Type B pancreatic cell (in vitro differentiated cells): ENCODE measurements at regions not wholly inside any gene's neighbourhood (a gene's known extent, or its start where the extent isn't known, plus 50 kb on each side); places are given as distances from the start of the nearest gene placed in this dataset.
"Not testable (repeated sequence)": the region's sequence is repeated elsewhere in the genome, so short reads cannot be mapped to it uniquely, and the experiment has no call there.

Experiments
- DNase-seq: peaks from one replicate; pipeline ENCODE4 v3.0.0; 2021; ENCODE audit warnings: mixed read lengths; ENCODE audit not compliant: unreplicated experiment; ENCODE audit errors: extremely low spot score
- H3K27ac Mint-ChIP-seq: 2 replicates; pipeline ENCODE4 v1.8.0; 2021; ENCODE audit warnings: mild to moderate bottlenecking, mixed read lengths
- H3K27me3 Mint-ChIP-seq: 2 replicates; pipeline ENCODE4 v1.8.0; 2021; ENCODE audit warnings: mixed read lengths
- H3K36me3 Mint-ChIP-seq: 2 replicates; pipeline ENCODE4 v1.8.0; 2021; ENCODE audit warnings: mixed read lengths
- H3K4me1 Mint-ChIP-seq: one replicate; pipeline ENCODE4 v1.8.0; 2021; ENCODE audit warnings: mixed read lengths; ENCODE audit not compliant: unreplicated experiment
- H3K4me3 Mint-ChIP-seq: 2 replicates; pipeline ENCODE4 v1.8.0; 2021; ENCODE audit warnings: mild to moderate bottlenecking, mixed read lengths
- H3K9me3 Mint-ChIP-seq: 2 replicates; pipeline ENCODE4 v1.8.0; 2021; ENCODE audit warnings: mixed read lengths
- TF ChIP-seq, protein P1 (sequence below): fragments of 200-600 bp; sonication (generic); conservative IDR thresholded peaks from 2 replicates; pipeline ENCODE4 v1.5.0; 2021; ENCODE audit warnings: antibody characterized with exemption, mild to moderate bottlenecking

DNA sequence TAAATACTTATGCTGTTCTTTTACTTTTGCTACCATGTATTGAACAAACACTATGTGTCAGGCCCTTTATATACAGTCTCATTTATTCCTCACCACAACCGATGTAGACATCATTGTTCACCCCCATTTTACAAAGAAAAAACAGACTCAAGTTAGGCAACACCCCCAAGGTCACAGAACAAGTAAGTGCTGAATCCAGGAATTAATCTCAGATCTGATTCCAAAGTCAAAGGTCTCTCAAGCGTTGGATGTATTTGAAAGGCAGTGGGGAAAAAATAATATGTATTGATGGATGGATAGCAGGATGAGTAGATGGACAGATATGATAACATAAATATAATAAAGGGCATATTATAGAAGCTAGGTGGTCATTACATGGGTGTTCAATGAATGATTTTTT lies 85.1 kb upstream of the VLDLR start:
- DNase-seq, result no peak
- Mint-ChIP-seq H3K4me1 (peaks cover 11% of the 10 kb centered on the region), H3K9me3 (no peaks in the 10 kb centered on the region), H3K27ac (no peak overlapping the region), H3K36me3 (peaks cover 6% of the 10 kb centered on the region), H3K4me3 (no peak overlapping the region), H3K27me3 (no peaks in the 10 kb centered on the region)
- TF ChIP-seq, protein P1, sequence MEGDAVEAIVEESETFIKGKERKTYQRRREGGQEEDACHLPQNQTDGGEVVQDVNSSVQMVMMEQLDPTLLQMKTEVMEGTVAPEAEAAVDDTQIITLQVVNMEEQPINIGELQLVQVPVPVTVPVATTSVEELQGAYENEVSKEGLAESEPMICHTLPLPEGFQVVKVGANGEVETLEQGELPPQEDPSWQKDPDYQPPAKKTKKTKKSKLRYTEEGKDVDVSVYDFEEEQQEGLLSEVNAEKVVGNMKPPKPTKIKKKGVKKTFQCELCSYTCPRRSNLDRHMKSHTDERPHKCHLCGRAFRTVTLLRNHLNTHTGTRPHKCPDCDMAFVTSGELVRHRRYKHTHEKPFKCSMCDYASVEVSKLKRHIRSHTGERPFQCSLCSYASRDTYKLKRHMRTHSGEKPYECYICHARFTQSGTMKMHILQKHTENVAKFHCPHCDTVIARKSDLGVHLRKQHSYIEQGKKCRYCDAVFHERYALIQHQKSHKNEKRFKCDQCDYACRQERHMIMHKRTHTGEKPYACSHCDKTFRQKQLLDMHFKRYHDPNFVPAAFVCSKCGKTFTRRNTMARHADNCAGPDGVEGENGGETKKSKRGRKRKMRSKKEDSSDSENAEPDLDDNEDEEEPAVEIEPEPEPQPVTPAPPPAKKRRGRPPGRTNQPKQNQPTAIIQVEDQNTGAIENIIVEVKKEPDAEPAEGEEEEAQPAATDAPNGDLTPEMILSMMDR, result no peak

DNA sequence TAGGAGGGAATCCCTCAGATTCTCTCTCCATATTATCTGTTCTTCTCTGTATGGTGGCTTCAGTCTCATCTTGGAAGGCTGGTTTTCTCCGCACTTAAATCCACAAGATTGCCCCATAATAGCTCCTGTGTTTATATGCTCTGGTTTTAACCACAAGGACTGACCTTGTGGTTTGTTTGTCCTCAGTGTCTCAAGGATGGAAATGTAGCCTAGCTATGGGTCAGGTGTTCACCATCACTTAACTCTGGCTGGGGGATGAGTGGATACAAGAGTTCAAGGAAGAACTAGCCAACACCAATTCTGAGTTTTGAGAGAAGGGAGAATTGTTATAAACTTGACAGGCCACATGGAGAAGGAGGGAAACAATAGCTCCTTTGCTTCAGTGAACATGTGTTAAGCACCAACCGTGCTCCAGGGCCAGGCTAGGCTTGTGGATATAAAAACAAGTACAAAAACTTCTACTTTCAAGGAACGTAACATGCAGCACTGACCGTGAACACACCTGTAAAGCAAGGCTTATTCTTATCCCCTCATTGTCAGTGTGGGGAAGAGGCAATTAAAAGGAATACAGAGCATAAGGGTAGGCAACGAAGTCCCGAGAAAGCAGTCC lies 75.6 kb upstream of the VLDLR start:
- H3K9me3 Mint-ChIP-seq, result peaks cover 5% of the 10 kb centered on the region
- H3K36me3 Mint-ChIP-seq, result peaks cover 5% of the 10 kb centered on the region
- no peak overlapping the region for H3K4me3 Mint-ChIP-seq
- no peaks in the 10 kb centered on the region for H3K27me3 Mint-ChIP-seq
- no peak for DNase-seq
- H3K27ac Mint-ChIP-seq, result no peak overlapping the region
- peaks cover 6% of the 10 kb centered on the region for H3K4me1 Mint-ChIP-seq
- TF ChIP-seq, protein P1, result no peak

DNA sequence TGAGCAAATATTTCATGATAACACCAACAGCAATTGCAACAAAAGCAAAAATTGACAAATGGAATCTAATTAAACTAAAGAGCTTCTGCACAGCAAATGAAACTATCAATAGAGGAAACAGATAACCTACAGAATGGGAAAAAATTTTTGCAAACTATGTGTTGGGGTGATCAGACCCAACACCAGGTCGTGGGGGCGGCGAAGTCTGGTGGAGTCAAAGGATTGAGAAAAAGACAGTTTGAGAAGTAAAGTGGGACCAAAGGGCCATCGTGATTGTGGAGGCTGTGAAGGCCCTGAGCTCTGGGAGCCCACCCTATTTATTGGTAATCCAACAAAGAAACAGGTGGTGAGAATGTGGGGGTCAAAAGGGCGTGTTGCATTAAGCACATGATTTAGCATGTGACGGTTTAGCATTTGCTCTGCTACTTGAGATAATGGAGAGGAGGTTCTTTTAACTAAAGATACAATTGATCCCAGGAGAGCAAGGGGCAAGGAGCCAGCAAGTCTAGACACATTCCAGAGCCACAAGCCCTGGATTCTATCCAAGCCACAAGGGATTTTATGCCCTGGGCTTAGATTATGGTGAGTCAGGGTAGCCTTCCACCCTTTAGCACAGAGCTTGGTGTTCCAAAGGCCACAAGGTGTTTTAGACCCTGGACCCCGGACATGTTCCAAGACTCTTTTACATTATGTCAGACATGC lies 65.5 kb upstream of the VLDLR start:
- not testable (repeated sequence) for H3K36me3 Mint-ChIP-seq, H3K4me3 Mint-ChIP-seq, H3K4me1 Mint-ChIP-seq, H3K9me3 Mint-ChIP-seq, DNase-seq, H3K27ac Mint-ChIP-seq, H3K27me3 Mint-ChIP-seq

DNA sequence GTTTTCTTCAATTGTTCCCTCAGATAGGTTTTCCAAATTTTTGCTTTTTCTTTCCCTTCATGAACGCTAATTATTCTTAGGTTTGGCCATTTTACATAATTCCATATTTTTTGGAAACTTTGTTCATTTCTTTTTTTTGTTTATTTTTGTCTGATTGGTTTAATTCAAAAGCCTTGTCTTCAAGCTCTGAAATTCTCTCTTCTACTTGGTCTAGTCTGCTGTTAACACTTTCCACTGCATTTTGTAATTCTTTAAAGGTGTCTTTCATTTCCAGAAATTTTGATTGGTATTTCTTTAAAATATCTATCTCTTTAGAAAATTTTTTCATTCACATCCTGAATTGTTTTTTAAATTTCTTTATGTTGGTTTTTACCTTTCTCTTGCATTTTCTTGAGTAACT lies 63.9 kb upstream of the VLDLR start:
- no peak overlapping the region for H3K4me3 Mint-ChIP-seq
- H3K4me1 Mint-ChIP-seq, result no peaks in the 10 kb centered on the region
- no peak overlapping the region for H3K27ac Mint-ChIP-seq
- no peak for DNase-seq
- H3K9me3 Mint-ChIP-seq, result peaks cover 4% of the 10 kb centered on the region
- peaks cover 9% of the 10 kb centered on the region for H3K36me3 Mint-ChIP-seq
- no peaks in the 10 kb centered on the region for H3K27me3 Mint-ChIP-seq
- TF ChIP-seq, protein P1, result no peak

DNA sequence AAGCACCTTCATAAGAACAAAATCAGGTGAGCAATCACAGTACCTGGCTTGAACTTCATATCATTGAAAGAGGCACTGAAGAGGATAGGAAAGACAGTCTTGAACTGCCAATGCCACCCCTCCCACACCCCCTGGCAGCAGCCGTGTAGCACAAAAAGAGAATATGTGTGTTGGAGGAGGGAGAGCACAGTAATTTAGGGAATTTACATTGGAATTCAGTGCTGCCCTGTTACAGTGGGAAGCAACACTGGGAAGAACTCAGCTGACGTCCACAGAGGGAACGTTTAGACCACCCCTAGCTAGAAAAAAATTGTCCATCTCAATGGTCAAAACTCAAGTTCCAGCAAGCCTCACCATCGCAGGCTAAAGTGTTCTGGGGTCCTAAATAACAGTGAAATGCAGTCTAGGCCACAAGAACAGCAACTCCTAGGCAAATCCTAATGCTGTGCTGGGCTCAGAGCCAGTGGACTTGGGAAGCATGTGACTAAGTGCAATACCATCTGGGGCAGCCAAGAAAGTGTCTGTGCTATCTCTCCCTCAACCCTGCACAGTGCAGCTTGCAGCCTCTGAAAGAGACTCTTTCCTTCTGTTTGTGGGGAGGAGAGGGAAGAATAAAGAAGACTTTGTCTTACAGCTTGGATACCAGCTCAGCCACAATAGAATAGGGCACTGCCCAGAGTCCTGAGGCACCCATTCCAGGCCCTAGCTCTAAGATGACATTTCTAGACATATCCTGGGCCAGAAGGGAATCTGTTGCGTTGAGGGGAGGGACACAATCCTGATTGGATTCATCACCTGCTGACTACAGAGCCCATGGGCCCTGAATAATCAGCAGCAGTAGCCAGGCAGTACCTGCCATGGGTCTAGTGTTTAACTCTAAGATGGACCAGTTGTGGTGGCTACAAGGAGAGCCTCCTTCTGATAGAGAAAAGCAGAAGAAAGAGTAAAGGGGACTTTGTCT lies 62.1 kb upstream of the VLDLR start:
- no peak overlapping the region for H3K4me3 Mint-ChIP-seq
- no peak for DNase-seq

More for the DNA sequence above, 62.1 kb upstream of the VLDLR start:
- Mint-ChIP-seq H3K4me1 (no peaks in the 10 kb centered on the region), H3K36me3 (peaks cover 9% of the 10 kb centered on the region), H3K9me3 (peaks cover 4% of the 10 kb centered on the region), H3K27ac (no peak overlapping the region), H3K27me3 (no peaks in the 10 kb centered on the region)
- TF ChIP-seq, protein P1, result no peak
